Stimulated activated naive CD8-positive, alpha-beta T cell treated with anti-CD3 and anti-CD28 coated beads, Interleukin-15, amount 100 ng/mL, for 72 hours (primary cell): ENCODE measurements at regions not wholly inside any gene's neighbourhood (a gene's known extent, or its start where the extent isn't known, plus 50 kb on each side); places are given as distances from the start of the nearest gene placed in this dataset.

Source experiments
- ATAC-seq: fragments of 150-1000 bp; cut with Tn5 transposase; 2 replicates; pipeline ENCODE4 v1.10.0; 2021; ENCODE audit warnings: mild to moderate bottlenecking, moderate library complexity
- DNase-seq, 2 donors: peaks; one replicate each; pipeline ENCODE4 v3.0.0; 2021 to 2022
- H3K27ac Mint-ChIP-seq, 2 donors: one replicate each; pipeline ENCODE4 v1.8.0; 2022; ENCODE audit warnings: mild to moderate bottlenecking in 2 of 2, mixed read lengths in 2 of 2, moderate library complexity in 2 of 2
- H3K27me3 Mint-ChIP-seq: one replicate; pipeline ENCODE4 v1.8.0; 2022; ENCODE audit warnings: mixed read lengths
- H3K4me1 Mint-ChIP-seq: one replicate; pipeline ENCODE4 v1.8.0; 2022; ENCODE audit warnings: mild to moderate bottlenecking, mixed read lengths
- H3K4me3 Mint-ChIP-seq, 2 donors: one replicate each; pipeline ENCODE4 v1.8.0; 2022; ENCODE audit warnings: mild to moderate bottlenecking in 2 of 2, mixed read lengths in 2 of 2, moderate library complexity in 1 of 2
- H3K9me3 Mint-ChIP-seq, 2 donors: one replicate each; pipeline ENCODE4 v1.8.0; 2022; ENCODE audit warnings: mixed read lengths in 2 of 2

- no peak for ATAC-seq
- Mint-ChIP-seq H3K9me3 (peaks cover 5 to 7% of the 10 kb centered on the region in 2 donors), H3K27ac (no peak overlapping the region), H3K4me1 (no peaks in the 10 kb centered on the region), H3K27me3 (peaks cover 17% of the 10 kb centered on the region), H3K4me3 (no peak overlapping the region)
- DNase-seq, result no peak
These were observed 174.0 kb downstream of the MRPL14 start for GRCh38 chr6:43953256-43953655.

DNA sequence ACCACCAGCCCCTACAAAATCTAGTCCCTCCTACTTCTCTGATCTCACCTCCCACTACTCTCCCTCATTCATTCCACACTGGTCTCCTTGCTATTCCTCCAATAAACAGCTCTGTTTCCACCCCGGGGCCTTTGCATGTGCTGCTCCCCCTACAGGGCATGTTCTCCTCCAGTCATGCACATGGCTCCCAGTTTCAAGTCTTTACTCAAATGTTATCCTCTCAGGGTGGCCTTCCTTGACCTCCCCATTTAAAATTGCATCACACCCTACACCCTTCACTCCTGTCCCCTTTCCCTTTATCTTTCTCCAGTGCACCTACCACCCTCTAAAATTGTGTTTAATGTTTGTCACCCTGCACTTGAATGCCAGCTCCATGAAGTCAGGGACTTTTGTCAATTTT, 174.5 kb downstream of the MRPL14 start:
- no peak for DNase-seq
- peaks cover 5 to 7% of the 10 kb centered on the region in 2 donors for H3K9me3 Mint-ChIP-seq
- no peak overlapping the region for H3K27ac Mint-ChIP-seq
- H3K27me3 Mint-ChIP-seq, result peaks cover 12% of the 10 kb centered on the region
- H3K4me1 Mint-ChIP-seq, result no peaks in the 10 kb centered on the region
- no peak overlapping the region for H3K4me3 Mint-ChIP-seq
- ATAC-seq, result no peak

GRCh38 chr6:43951756-43952675, 175.2 kb downstream of the MRPL14 start:
- Mint-ChIP-seq H3K27me3 (peaks cover 9% of the 10 kb centered on the region), H3K9me3 (peaks cover 7% of the 10 kb centered on the region in 2 donors), H3K4me3 (no peak overlapping the region), H3K4me1 (no peaks in the 10 kb centered on the region), H3K27ac (peak overlapping the region in 1 of 2 donors; percentile 61)
- DNase-seq (no peak), ATAC-seq (no peak)

GRCh38 chr6:43951063-43951755, 176.0 kb downstream of the MRPL14 start:
- ATAC-seq, result peak; percentile 59

GRCh38 chr6:43950731-43951062, 176.6 kb downstream of the MRPL14 start:
- Mint-ChIP-seq H3K27me3 (no peaks in the 10 kb centered on the region), H3K4me1 (no peaks in the 10 kb centered on the region), H3K27ac (peak overlapping the region in 1 of 2 donors; percentile 19), H3K9me3 (peaks cover 8 to 9% of the 10 kb centered on the region in 2 donors), H3K4me3 (no peak overlapping the region)
- no peak for ATAC-seq
- peak in 1 of 2 donors; percentile 1 for DNase-seq

More at GRCh38 chr6:43951063-43951755, 176.0 kb downstream of the MRPL14 start:
- peak in 1 of 2 donors; percentile 21 for DNase-seq
- Mint-ChIP-seq H3K4me3 (no peak overlapping the region), H3K4me1 (no peaks in the 10 kb centered on the region), H3K27ac (no peak overlapping the region), H3K27me3 (peaks cover 3% of the 10 kb centered on the region), H3K9me3 (peaks cover 10 to 11% of the 10 kb centered on the region in 2 donors)

- Mint-ChIP-seq H3K4me1 (no peaks in the 10 kb centered on the region), H3K9me3 (peaks cover 8 to 9% of the 10 kb centered on the region in 2 donors), H3K27ac (peak overlapping the region in 1 of 2 donors; percentile 39), H3K27me3 (no peaks in the 10 kb centered on the region), H3K4me3 (no peak overlapping the region)
- DNase-seq (peak in 1 of 2 donors; percentile 5), ATAC-seq (no peak)
These were observed 177.1 kb downstream of the MRPL14 start for GRCh38 chr6:43950051-43950605.

DNA sequence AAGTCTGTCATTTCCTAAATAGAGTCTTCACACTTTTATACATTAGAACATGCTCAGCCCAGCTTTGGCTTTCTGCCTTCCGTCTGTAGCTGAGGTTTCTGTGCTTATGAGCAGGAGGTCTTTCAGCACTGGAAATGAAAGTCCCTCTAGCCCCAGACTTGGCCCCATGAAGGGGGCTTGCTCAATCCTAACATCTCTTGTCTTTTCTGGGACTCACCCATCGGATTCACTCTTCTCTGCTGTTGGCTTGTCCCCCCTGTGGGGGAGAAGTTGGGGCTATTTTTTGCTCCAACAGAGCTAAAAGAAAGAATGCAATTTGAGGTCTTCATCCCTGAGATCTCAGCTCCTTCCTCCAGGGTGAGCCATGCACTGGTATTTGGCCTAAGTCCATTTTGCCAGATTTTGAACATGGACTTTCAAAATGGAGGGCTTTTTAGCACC, 177.7 kb downstream of the MRPL14 start:
- Mint-ChIP-seq H3K27me3 (no peaks in the 10 kb centered on the region), H3K27ac (no peak overlapping the region), H3K4me3 (no peak overlapping the region), H3K4me1 (no peaks in the 10 kb centered on the region), H3K9me3 (peaks cover 8 to 9% of the 10 kb centered on the region in 2 donors)
- DNase-seq (peak in 1 of 2 donors; percentile 3), ATAC-seq (no peak)

DNA sequence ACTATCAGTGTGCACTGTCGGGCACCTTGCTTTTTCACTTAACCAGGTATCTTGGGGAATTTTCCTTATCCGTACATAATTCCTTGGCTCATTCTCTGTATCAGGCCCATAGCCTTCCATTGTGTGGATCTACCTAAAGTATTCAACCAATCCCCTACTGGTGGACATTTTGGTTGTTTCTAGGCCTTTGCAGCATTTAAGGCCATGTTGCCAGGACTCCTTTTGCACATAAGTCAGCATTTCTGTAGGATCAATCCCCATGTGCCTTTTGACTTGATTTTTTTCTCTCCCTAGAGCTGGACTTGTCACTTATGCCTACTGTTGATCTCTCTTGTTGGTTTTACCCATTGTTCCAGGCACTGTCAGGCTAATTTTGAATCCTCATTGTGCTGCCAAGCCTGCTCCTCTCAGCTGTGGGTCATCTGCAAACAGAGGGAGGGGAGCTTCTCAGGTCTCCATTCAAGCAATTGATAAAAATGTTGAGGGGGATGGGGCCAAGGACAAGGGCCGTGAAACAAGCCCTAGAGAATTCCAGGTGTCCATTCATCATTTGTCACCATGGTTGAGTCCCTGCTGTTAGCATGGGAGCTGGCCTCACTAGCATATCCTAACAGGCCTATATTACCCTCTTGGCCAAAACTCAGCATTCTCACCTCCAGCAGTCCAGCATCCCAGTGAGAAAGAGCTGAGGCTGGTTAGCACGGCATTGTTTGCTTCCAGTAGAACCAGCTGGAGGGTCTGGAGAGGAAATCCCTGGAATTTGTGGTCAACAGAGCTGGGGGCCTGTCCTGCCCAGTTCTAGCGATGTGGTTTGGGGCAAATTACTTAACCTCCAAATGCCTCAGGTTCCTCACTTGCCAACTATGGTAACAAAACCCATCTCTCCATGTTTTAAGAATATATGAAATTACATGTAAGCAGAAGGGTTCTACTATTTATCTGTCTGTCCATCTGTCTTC, 178.4 kb downstream of the MRPL14 start:
- H3K27ac Mint-ChIP-seq, result no peak overlapping the region
- peaks cover 9 to 16% of the 10 kb centered on the region in 2 donors for H3K9me3 Mint-ChIP-seq
- H3K4me1 Mint-ChIP-seq, result no peaks in the 10 kb centered on the region
- DNase-seq, result no peak
- H3K27me3 Mint-ChIP-seq, result no peaks in the 10 kb centered on the region
- no peak overlapping the region for H3K4me3 Mint-ChIP-seq
- ATAC-seq, result no peak

- peak in 1 of 2 donors; percentile 4 for DNase-seq
- no peaks in the 10 kb centered on the region for H3K27me3 Mint-ChIP-seq
- no peak overlapping the region for H3K4me3 Mint-ChIP-seq
- no peak for ATAC-seq
- no peak overlapping the region for H3K27ac Mint-ChIP-seq
- no peaks in the 10 kb centered on the region for H3K4me1 Mint-ChIP-seq
- H3K9me3 Mint-ChIP-seq, result peaks cover 9 to 22% of the 10 kb centered on the region in 2 donors
These were observed 177.8 kb downstream of the VEGFA start for GRCh38 chr6:43947860-43948259.

DNA sequence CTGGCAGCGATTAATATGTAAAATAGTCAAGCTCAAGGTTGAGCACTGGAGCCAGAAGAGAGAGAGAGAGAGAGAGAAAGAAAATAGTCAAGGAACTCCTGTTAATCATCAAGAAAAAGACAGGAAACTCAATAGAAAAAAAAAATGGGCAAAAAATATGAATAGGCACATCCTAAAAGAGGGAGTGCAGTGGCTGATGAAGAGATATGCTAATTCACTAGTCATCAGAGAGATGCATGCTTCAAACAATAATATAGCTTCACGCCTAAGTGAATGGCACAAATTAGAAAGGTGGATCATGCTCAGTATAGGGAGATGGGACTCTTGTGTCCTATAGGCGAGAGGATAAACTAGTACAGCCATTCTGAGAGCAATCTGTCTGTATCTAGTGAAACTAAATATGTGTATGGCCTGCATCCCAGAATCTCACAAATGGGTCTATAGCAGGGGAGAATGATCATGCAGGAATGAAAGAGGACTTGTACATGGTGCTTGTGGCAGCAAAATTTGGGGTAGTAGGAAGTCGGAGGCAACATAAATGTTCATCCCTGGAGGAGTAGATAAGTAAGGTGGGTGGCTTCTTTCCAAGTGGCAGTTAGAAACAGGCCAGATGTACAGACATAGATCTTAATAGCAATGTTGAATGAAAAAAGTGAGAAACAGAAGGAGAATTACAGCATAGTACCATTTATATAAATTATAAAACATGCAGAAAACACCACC, 176.8 kb downstream of the VEGFA start:
- H3K27me3 Mint-ChIP-seq, result no peaks in the 10 kb centered on the region
- no peaks in the 10 kb centered on the region for H3K4me1 Mint-ChIP-seq
- no peak overlapping the region for H3K4me3 Mint-ChIP-seq
- H3K9me3 Mint-ChIP-seq, result peaks cover 9 to 22% of the 10 kb centered on the region in 2 donors
- ATAC-seq (no peak), DNase-seq (peak in 1 of 2 donors; percentile 2)
- no peak overlapping the region for H3K27ac Mint-ChIP-seq

DNA sequence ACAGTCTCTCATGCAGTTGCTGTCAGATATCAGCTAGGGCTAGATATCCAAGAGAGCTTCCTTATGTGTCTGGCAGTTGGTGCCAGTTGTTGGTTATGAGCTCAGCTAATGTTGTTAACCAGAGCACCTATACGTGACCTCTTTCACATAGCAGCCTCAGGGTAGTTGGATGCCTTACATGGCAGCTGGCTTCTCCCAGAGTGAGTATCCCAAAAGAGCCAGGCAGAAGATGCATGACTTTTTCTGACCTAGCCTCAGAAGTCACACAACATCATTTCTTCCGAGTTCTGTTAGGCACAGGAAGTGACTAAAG, 175.7 kb downstream of the VEGFA start:
- Mint-ChIP-seq H3K4me1 (no peaks in the 10 kb centered on the region), H3K9me3 (peaks cover 9 to 22% of the 10 kb centered on the region in 2 donors), H3K27ac (no peak overlapping the region), H3K4me3 (no peak overlapping the region), H3K27me3 (no peaks in the 10 kb centered on the region)
- DNase-seq (no peak), ATAC-seq (no peak)

DNA sequence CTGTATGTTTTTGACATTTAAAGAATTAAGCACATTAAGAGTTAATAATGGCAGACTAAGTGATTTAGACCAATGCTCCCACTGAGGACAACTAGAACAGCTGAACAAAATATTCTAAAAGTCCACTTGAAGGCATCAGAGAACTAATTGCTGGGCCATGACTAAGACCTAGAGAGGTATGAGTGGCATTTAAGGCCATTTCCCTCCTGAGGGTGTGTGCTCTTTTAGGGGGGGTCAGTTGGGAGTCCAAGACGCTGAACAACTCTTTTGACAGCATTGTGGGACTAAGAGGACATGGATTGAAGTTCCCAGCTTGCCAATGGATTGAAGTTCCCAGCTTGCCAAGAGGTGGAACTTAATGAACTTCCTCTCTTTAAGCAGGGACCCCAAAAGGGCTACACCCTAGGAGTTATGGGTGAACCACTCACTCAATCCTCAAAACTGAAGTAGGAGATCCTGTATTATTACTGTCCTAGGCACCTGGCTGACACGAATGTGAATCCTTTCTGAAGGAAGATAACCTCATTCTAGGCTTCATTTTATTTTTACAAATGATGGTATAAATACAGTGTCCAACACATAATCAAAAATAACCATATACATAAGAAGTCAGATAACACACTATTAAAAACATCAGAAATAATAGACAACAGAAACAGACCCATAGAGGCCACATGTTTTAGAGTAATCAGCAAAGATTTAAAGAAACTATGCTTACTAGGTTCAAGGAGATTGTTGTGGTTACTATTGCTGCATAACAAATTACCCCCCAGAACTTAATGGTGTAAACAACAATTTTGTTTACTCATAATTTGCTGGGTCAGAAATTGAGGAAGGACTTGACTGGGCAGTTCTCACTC, 175.1 kb downstream of the VEGFA start:
- peaks cover 9 to 22% of the 10 kb centered on the region in 2 donors for H3K9me3 Mint-ChIP-seq
- no peak overlapping the region for H3K4me3 Mint-ChIP-seq
- no peaks in the 10 kb centered on the region for H3K4me1 Mint-ChIP-seq
- no peaks in the 10 kb centered on the region for H3K27me3 Mint-ChIP-seq
- ATAC-seq (no peak), DNase-seq (no peak)
- no peak overlapping the region for H3K27ac Mint-ChIP-seq

DNA sequence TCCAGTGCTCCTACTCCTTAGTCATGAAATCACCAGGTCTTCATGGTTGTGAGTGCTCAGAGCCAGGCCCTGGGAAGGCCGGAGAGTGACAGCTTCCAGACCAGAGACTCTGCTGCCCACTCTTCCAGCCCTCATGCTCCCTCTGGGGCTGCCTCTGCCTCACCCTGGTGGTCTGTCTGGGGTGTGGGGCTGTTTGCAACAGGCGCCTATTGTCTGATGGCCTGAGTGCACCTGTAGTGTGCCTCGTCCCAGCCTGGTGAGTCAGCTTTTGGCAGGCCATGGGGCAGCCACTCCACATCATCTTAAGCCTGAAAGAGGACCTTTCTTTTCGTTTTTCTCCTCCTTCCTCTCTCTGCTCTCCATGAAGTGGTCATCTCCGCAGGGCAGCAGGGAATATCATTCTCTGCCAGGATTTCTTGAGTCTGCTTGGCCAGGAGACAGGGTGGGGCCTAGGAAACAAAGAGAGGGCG, 173.8 kb downstream of the VEGFA start:
- Mint-ChIP-seq H3K27me3 (no peaks in the 10 kb centered on the region), H3K27ac (no peak overlapping the region), H3K4me3 (no peak overlapping the region), H3K4me1 (no peaks in the 10 kb centered on the region), H3K9me3 (peaks cover 9 to 22% of the 10 kb centered on the region in 2 donors)
- peak in 1 of 2 donors; percentile 7 for DNase-seq
- ATAC-seq, result no peak
